ENCODE measurements at regions not wholly inside any gene's neighbourhood (a gene's known extent, or its start where the extent isn't known, plus 50 kb on each side); places are given as distances from the start of the nearest gene placed in this dataset.

DNA sequence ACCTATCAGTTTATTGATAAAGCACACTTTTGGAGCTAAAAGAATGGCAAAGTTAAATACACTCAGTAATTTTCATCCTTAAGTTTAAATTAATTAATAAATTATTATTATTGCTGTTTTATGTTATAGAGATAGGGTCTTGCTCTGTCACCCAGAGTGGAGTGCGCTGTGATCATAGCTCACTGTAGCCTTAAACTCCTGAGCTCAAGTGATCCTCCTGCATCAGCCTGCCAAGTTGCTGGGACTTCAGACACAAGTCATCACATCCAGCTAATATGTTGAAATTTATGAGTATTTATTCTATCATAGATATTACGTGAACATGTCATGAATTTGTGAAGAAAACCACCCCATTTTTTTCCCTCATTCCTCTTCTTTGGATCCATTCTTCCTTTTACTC, 64.2 kb downstream of the GJA1 start:
- H3K4me3 ChIP-seq (ENCODE audit: low read depth in 1 of 3, low read length in 3 of 3), result no peak overlapping the region
- no peak overlapping the region for H3K27ac ChIP-seq (ENCODE audit: low read depth in 1 of 2, low read length in 2 of 2)
- no peak overlapping the region for H3K9ac ChIP-seq (ENCODE audit: low read depth in 1 of 2, low read length in 2 of 2)
- no peaks in the 10 kb centered on the region for H3K27me3 ChIP-seq (ENCODE audit: control insufficient read depth in 4 of 4, insufficient read depth in 4 of 4, low read length in 3 of 4)
- no peaks in the 10 kb centered on the region for H3K4me1 ChIP-seq (ENCODE audit: control insufficient read depth in 4 of 4, insufficient read depth in 4 of 4, low read length in 3 of 4)
- 91% methylated on average over 2 of the region's 2 CpGs for WGBS
- no peak for DNase-seq (ENCODE audit: low spot score)
- TF ChIP-seq, protein P1, sequence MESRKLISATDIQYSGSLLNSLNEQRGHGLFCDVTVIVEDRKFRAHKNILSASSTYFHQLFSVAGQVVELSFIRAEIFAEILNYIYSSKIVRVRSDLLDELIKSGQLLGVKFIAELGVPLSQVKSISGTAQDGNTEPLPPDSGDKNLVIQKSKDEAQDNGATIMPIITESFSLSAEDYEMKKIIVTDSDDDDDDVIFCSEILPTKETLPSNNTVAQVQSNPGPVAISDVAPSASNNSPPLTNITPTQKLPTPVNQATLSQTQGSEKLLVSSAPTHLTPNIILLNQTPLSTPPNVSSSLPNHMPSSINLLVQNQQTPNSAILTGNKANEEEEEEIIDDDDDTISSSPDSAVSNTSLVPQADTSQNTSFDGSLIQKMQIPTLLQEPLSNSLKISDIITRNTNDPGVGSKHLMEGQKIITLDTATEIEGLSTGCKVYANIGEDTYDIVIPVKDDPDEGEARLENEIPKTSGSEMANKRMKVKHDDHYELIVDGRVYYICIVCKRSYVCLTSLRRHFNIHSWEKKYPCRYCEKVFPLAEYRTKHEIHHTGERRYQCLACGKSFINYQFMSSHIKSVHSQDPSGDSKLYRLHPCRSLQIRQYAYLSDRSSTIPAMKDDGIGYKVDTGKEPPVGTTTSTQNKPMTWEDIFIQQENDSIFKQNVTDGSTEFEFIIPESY (IDR thresholded peaks at IDR 0.05), result no peak
- TF ChIP-seq FOXA2 (IDR thresholded peaks at IDR 0.05), result no peak
- TF ChIP-seq GABPA (IDR thresholded peaks at IDR 0.05 in 1 of 2, conservative IDR thresholded peaks at IDR 0.05 in 1 of 2), result no peak
- TF ChIP-seq REST (IDR thresholded peaks at IDR 0.05), result no peak
- TF ChIP-seq RAD21 (IDR thresholded peaks at IDR 0.05), result no peak
- TF ChIP-seq TAF1 (conservative IDR thresholded peaks at IDR 0.05), result no peak
- TF ChIP-seq HNF4A (conservative IDR thresholded peaks at IDR 0.05), result no peak
- no peak for TF ChIP-seq JUND (IDR thresholded peaks at IDR 0.05)
- no peak for TF ChIP-seq FOXA1 (IDR thresholded peaks at IDR 0.05)
- TF ChIP-seq, protein P2, sequence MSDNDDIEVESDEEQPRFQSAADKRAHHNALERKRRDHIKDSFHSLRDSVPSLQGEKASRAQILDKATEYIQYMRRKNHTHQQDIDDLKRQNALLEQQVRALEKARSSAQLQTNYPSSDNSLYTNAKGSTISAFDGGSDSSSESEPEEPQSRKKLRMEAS (IDR thresholded peaks at IDR 0.05), result no peak
- TF ChIP-seq, protein P3, sequence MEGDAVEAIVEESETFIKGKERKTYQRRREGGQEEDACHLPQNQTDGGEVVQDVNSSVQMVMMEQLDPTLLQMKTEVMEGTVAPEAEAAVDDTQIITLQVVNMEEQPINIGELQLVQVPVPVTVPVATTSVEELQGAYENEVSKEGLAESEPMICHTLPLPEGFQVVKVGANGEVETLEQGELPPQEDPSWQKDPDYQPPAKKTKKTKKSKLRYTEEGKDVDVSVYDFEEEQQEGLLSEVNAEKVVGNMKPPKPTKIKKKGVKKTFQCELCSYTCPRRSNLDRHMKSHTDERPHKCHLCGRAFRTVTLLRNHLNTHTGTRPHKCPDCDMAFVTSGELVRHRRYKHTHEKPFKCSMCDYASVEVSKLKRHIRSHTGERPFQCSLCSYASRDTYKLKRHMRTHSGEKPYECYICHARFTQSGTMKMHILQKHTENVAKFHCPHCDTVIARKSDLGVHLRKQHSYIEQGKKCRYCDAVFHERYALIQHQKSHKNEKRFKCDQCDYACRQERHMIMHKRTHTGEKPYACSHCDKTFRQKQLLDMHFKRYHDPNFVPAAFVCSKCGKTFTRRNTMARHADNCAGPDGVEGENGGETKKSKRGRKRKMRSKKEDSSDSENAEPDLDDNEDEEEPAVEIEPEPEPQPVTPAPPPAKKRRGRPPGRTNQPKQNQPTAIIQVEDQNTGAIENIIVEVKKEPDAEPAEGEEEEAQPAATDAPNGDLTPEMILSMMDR (IDR thresholded peaks at IDR 0.05; ENCODE audit: low read depth, low read length, missing input control), result no peak
- no peaks in the 10 kb centered on the region for H3K9me3 ChIP-seq (ENCODE audit: control insufficient read depth in 4 of 4, low read length in 3 of 4)
- no peaks in the 10 kb centered on the region for H3K36me3 ChIP-seq (ENCODE audit: control insufficient read depth in 4 of 4, insufficient read depth in 3 of 4, low read depth in 1 of 4, low read length in 3 of 4)

DNA sequence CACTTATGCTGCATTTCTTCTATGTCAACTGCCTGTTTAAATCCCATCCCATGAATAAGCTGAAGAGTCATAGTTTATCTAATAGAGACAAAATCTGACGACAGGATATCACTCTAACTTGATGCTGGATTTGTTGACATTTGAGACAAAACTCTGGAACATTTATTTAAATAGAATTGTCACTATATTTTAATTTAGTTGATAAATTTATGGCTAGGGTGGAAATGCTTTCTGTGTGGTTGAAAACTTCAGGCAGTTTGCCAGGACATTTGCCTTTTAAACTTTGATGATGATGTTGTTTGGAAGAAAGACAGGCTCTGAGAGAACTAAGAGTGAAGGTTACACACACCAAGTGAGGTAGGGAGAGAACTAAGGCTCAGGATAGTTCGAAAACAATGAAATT, 68.1 kb downstream of the GJA1 start:
- Histone ChIP-seq H3K9ac (ENCODE audit: low read depth in 1 of 2, low read length in 2 of 2) (no peak overlapping the region), H3K9me3 (ENCODE audit: control insufficient read depth in 4 of 4, low read length in 3 of 4) (no peaks in the 10 kb centered on the region), H3K36me3 (ENCODE audit: control insufficient read depth in 4 of 4, insufficient read depth in 3 of 4, low read depth in 1 of 4, low read length in 3 of 4) (no peaks in the 10 kb centered on the region), H3K27ac (ENCODE audit: low read depth in 1 of 2, low read length in 2 of 2) (no peak overlapping the region), H3K4me3 (ENCODE audit: low read depth in 1 of 3, low read length in 3 of 3) (no peak overlapping the region), H3K4me1 (ENCODE audit: control insufficient read depth in 4 of 4, insufficient read depth in 4 of 4, low read length in 3 of 4) (no peaks in the 10 kb centered on the region), H3K27me3 (ENCODE audit: control insufficient read depth in 4 of 4, insufficient read depth in 4 of 4, low read length in 3 of 4) (no peaks in the 10 kb centered on the region)
- DNase-seq (ENCODE audit: low spot score), result no peak
- TF ChIP-seq RXRA (IDR thresholded peaks at IDR 0.05) (no peak), REST (IDR thresholded peaks at IDR 0.05) (no peak), FOXA2 (IDR thresholded peaks at IDR 0.05) (no peak), EGR1 (IDR thresholded peaks at IDR 0.05; ENCODE audit: low read depth in 2 of 2) (no peak), SP1 (IDR thresholded peaks at IDR 0.05) (no peak)
- TF ChIP-seq, protein P3 (IDR thresholded peaks at IDR 0.05; ENCODE audit: low read depth, low read length, missing input control), result no peak
- 34% methylated on average over 2 of the region's 2 CpGs for whole genome bisulfite sequencing

Measured in liver (tissue), 8 donors.